Liver (tissue), 7 donors: ENCODE measurements at regions not wholly inside any gene's neighbourhood (a gene's known extent, or its start where the extent isn't known, plus 50 kb on each side); places are given as distances from the start of the nearest gene placed in this dataset.

Experiments used
- DNase-seq: peaks from one replicate; pipeline ENCODE4 v3.0.0-alpha.2; 2017; ENCODE audit warnings: low spot score
- H3K27ac ChIP-seq, 2 donors: one replicate each; pipeline ENCODE4 v1.7.0; 2013; ENCODE audit warnings: inconsistent platforms in 2 of 2, low read length in 2 of 2, control low read depth in 1 of 2, low read depth in 1 of 2, mild to moderate bottlenecking in 1 of 2
- H3K27me3 ChIP-seq, 4 donors: one replicate each; pipeline versions ENCODE4 v1.6.1 to v1.7.0; 2013; ENCODE audit warnings: low read length in 3 of 4, inconsistent platforms in 1 of 4, mild to moderate bottlenecking in 1 of 4, moderate library complexity in 1 of 4; ENCODE audit not compliant: control insufficient read depth in 4 of 4, insufficient read depth in 4 of 4
- H3K36me3 ChIP-seq, 4 donors: one replicate each; pipeline versions ENCODE4 v1.6.1 to v1.7.0; 2013; ENCODE audit warnings: low read length in 3 of 4, mild to moderate bottlenecking in 3 of 4, low read depth in 1 of 4, moderate library complexity in 1 of 4; ENCODE audit not compliant: control insufficient read depth in 4 of 4, insufficient read depth in 3 of 4
- H3K4me1 ChIP-seq, 4 donors: one replicate each; pipeline versions ENCODE4 v1.6.1 to v1.7.0; 2013; ENCODE audit warnings: low read length in 3 of 4, mild to moderate bottlenecking in 3 of 4, moderate library complexity in 1 of 4; ENCODE audit not compliant: control insufficient read depth in 4 of 4, insufficient read depth in 4 of 4
- H3K4me3 ChIP-seq, 3 donors: one replicate each; pipeline versions ENCODE4 v1.6.1 to v1.7.0; 2013; ENCODE audit warnings: low read length in 3 of 3, control low read depth in 1 of 3, low read depth in 1 of 3, mild to moderate bottlenecking in 1 of 3
- H3K9ac ChIP-seq, 2 donors: one replicate each; pipeline ENCODE4 v1.7.0; 2013; ENCODE audit warnings: low read length in 2 of 2, mild to moderate bottlenecking in 2 of 2, moderate library complexity in 2 of 2, control low read depth in 1 of 2, low read depth in 1 of 2
- H3K9me3 ChIP-seq, 4 donors: one replicate each; pipeline versions ENCODE4 v1.6.1 to v1.7.0; 2013; ENCODE audit warnings: low read length in 3 of 4; ENCODE audit not compliant: control insufficient read depth in 4 of 4
- FOXA2 ChIP-seq: IDR thresholded peaks from 2 replicates; pipeline ENCODE4 v1.6.1; 2016; ENCODE audit warnings: antibody characterized with exemption
- GABPA ChIP-seq, 2 donors: IDR thresholded peaks in 1 of 2; conservative IDR thresholded peaks in 1 of 2; 2 replicates each; pipeline ENCODE4 v1.6.1; 2016; ENCODE audit warnings: antibody characterized with exemption in 2 of 2, mild to moderate bottlenecking in 1 of 2, moderate library complexity in 1 of 2
- HNF4A ChIP-seq, 2 donors: conservative IDR thresholded peaks; 2 replicates each; pipeline ENCODE4 v1.6.1; 2016; ENCODE audit warnings: antibody characterized with exemption in 2 of 2, mild to moderate bottlenecking in 2 of 2
- HNF4G ChIP-seq: IDR thresholded peaks from 2 replicates; pipeline ENCODE4 v1.6.1; 2016; ENCODE audit warnings: antibody characterized with exemption
- JUND ChIP-seq, 2 donors: IDR thresholded peaks; 2 replicates each; pipeline ENCODE4 v1.6.1; 2016; ENCODE audit warnings: antibody characterized with exemption in 2 of 2
- NR2F2 ChIP-seq: IDR thresholded peaks from 2 replicates; pipeline ENCODE4 v1.6.1; 2016; ENCODE audit warnings: antibody characterized with exemption
- RXRA ChIP-seq, 2 donors: IDR thresholded peaks; 2 replicates each; pipeline ENCODE4 v1.6.1; 2017 to 2018; ENCODE audit warnings: antibody characterized with exemption in 2 of 2, mild to moderate bottlenecking in 1 of 2
- SP1 ChIP-seq: IDR thresholded peaks from 2 replicates; pipeline ENCODE4 v1.6.1; 2018; ENCODE audit warnings: antibody characterized with exemption, mild to moderate bottlenecking
- TAF1 ChIP-seq: conservative IDR thresholded peaks from 2 replicates; pipeline ENCODE4 v1.6.1; 2016; ENCODE audit warnings: antibody characterized with exemption, mild to moderate bottlenecking
- YY1 ChIP-seq: IDR thresholded peaks from 2 replicates; pipeline ENCODE4 v1.6.1; 2016; ENCODE audit warnings: antibody characterized with exemption, mild to moderate bottlenecking
- ZBTB33 ChIP-seq: IDR thresholded peaks from 2 replicates; pipeline ENCODE4 v1.6.1; 2016; ENCODE audit warnings: antibody characterized with exemption
- WGBS: extraction: QIAGEN DNeasy Blood & Tissue Kit; methylation state at CpG from one replicate; pipeline ENCODE4 v1.1.7; 2013; 5-methylcytosine and 5-hydroxymethylcytosine counted together
- TF ChIP-seq, protein P1 (sequence below): IDR thresholded peaks from 2 replicates; pipeline ENCODE4 v1.6.1; 2016; ENCODE audit warnings: antibody characterized with exemption
- TF ChIP-seq, protein P2 (sequence below): IDR thresholded peaks from 2 replicates; pipeline ENCODE4 v1.6.1; 2016; ENCODE audit warnings: antibody characterized with exemption, mild to moderate bottlenecking
- donor health status: healthy.
- donor health status: healthy.
- donor health status: healthy.
- donor health status: healthy.

- H3K27ac ChIP-seq, result no peak overlapping the region
- H3K4me1 ChIP-seq, result no peaks in the 10 kb centered on the region
- TF ChIP-seq FOXA2 (no peak), HNF4A (conservative IDR thresholded peaks at IDR 0.05) (no peak), HNF4G (no peak), RXRA (IDR thresholded peaks at IDR 0.05) (no peak), YY1 (no peak), TAF1 (no peak)
- TF ChIP-seq, protein P1, sequence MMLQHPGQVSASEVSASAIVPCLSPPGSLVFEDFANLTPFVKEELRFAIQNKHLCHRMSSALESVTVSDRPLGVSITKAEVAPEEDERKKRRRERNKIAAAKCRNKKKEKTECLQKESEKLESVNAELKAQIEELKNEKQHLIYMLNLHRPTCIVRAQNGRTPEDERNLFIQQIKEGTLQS, result no peak
- TF ChIP-seq, protein P2, sequence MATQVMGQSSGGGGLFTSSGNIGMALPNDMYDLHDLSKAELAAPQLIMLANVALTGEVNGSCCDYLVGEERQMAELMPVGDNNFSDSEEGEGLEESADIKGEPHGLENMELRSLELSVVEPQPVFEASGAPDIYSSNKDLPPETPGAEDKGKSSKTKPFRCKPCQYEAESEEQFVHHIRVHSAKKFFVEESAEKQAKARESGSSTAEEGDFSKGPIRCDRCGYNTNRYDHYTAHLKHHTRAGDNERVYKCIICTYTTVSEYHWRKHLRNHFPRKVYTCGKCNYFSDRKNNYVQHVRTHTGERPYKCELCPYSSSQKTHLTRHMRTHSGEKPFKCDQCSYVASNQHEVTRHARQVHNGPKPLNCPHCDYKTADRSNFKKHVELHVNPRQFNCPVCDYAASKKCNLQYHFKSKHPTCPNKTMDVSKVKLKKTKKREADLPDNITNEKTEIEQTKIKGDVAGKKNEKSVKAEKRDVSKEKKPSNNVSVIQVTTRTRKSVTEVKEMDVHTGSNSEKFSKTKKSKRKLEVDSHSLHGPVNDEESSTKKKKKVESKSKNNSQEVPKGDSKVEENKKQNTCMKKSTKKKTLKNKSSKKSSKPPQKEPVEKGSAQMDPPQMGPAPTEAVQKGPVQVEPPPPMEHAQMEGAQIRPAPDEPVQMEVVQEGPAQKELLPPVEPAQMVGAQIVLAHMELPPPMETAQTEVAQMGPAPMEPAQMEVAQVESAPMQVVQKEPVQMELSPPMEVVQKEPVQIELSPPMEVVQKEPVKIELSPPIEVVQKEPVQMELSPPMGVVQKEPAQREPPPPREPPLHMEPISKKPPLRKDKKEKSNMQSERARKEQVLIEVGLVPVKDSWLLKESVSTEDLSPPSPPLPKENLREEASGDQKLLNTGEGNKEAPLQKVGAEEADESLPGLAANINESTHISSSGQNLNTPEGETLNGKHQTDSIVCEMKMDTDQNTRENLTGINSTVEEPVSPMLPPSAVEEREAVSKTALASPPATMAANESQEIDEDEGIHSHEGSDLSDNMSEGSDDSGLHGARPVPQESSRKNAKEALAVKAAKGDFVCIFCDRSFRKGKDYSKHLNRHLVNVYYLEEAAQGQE, result no peak
- no peaks in the 10 kb centered on the region for H3K9me3 ChIP-seq
- H3K27me3 ChIP-seq, result peaks cover 0 to 3% (median 0%) of the 10 kb centered on the region in 4 donors
- 40% methylated on average over 1 of the region's 1 CpG for WGBS
- no peak overlapping the region for H3K4me3 ChIP-seq
- no peak for DNase-seq
- H3K36me3 ChIP-seq, result no peaks in the 10 kb centered on the region
- H3K9ac ChIP-seq, result no peak overlapping the region
Observed at GRCh38 chr4:136751556-136751955, 780.7 kb downstream of the PCDH18 start.

DNA sequence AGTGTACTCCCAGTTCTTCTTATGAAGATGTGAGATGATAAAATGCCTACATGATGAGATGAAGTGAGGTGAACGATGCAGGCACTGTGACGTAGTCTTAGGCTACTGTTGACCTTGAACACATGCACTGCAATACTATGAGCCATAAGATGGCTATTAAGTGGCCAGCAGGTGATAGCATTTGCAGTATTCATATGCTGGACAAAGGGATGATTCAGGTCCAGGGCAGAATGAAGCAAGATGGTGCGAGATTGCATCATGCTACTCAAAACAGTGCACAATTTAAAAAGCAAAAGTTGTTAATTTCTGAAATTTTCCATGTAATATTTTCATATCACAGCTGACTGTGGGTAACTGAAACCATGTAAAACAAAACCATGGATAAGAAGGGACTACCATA is 781.4 kb downstream of the PCDH18 start:
- H3K4me1 ChIP-seq, result no peaks in the 10 kb centered on the region
- no peak for DNase-seq
- peaks cover 0 to 3% (median 0%) of the 10 kb centered on the region in 4 donors for H3K27me3 ChIP-seq
- H3K36me3 ChIP-seq, result no peaks in the 10 kb centered on the region
- 70% methylated on average over 3 of the region's 3 CpGs for WGBS
- H3K27ac ChIP-seq, result no peak overlapping the region
- H3K4me3 ChIP-seq, result no peak overlapping the region
- TF ChIP-seq, protein P1, result no peak
- TF ChIP-seq ZBTB33 (no peak), GABPA (IDR thresholded peaks at IDR 0.05 in 1 of 2, conservative IDR thresholded peaks at IDR 0.05 in 1 of 2) (no peak), FOXA2 (no peak)
- H3K9ac ChIP-seq, result no peak overlapping the region
- H3K9me3 ChIP-seq, result no peaks in the 10 kb centered on the region

DNA sequence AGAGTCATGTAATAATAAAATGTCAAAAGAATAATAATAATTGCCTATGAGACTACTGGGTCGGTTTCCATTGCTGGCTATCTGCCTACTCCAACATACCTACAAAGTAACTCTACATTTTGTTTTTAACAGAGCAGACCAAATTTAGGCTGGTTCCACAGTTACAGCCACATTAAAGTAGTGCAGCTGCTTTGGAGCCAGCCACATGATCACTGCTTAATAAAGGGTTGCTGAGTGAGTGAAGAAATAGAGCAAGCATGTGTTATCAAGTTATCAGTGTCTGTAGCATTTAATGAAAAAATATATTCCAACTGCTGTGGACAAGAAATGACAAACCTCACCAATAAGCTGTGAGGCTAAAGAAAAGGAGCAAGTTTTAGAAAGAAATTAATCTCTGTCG is 782.3 kb downstream of the PCDH18 start:
- Histone ChIP-seq H3K27ac (no peak overlapping the region), H3K9me3 (no peaks in the 10 kb centered on the region), H3K4me1 (no peaks in the 10 kb centered on the region), H3K4me3 (no peak overlapping the region), H3K27me3 (peaks cover 0 to 3% (median 0%) of the 10 kb centered on the region in 4 donors), H3K36me3 (no peaks in the 10 kb centered on the region), H3K9ac (no peak overlapping the region)
- no peak for DNase-seq
- 71% methylated on average over 2 of the region's 2 CpGs for WGBS
- TF ChIP-seq FOXA2, result no peak
- TF ChIP-seq HNF4A (conservative IDR thresholded peaks at IDR 0.05), result no peak
- TF ChIP-seq GABPA (IDR thresholded peaks at IDR 0.05 in 1 of 2, conservative IDR thresholded peaks at IDR 0.05 in 1 of 2), result no peak
- no peak for TF ChIP-seq NR2F2
- TF ChIP-seq JUND (IDR thresholded peaks at IDR 0.05), result no peak
- TF ChIP-seq SP1, result no peak
